ENCODE measurements at regions not wholly inside any gene's neighbourhood (a gene's known extent, or its start where the extent isn't known, plus 50 kb on each side); places are given as distances from the start of the nearest gene placed in this dataset.

DNA sequence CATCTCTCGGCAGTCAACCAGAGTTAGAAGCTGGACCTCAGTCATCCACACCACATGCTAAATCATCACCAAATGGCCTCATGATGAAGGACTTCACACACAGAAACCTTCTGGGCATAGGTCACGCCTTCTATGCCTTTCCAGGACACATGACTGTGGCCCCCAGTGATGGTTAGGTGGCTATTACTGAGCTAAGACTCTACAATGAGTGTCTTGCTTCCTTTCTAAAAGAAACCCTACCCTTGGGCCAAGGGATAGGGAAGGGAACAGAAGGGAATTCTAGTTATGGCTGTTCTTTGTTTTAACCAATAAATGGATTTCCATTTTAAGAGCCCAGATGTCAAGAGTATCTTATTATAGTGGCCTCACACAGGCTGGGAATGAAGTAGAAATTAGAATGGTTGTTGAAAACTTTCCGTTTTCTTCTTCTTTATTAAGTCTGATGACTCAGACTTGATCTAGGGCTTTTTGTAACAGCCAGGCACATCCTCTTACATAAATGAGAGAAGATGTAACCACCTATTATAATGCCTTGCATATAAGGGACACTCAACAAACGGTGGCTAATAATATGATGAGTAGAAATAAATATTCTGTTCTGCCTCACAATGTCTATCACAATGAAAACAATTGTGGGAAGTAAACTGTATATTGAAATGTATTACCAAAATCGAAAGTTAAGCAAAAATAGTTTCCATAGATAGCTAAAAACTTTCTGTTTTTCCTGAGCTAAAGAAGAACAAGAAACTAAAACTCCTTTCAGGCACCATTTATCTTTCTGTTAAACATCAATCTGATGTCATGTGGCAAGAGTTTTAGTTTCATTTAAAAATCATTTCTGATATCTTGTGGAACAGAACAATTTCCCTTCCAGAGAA, 62.5 kb upstream of the TOMM7 start:
- no peak for TF ChIP-seq EZH2phosphoT487 (IDR thresholded peaks at IDR 0.05; ENCODE audit: insufficient read depth, low read depth)
- TF ChIP-seq EZH2 (IDR thresholded peaks at IDR 0.05; ENCODE audit: insufficient read depth, poor library complexity, severe bottlenecking): no peak
- H3K9ac ChIP-seq: no peak overlapping the region
- no peaks in the 10 kb centered on the region for H3K9me3 ChIP-seq (ENCODE audit: low read depth)
- H3K79me2 ChIP-seq (ENCODE audit: insufficient read depth): no peaks in the 10 kb centered on the region
- H3K4me3 ChIP-seq: no peak overlapping the region
- peak; percentile 39 for DNase-seq
- peaks cover 13% of the 10 kb centered on the region for H3K4me1 ChIP-seq (ENCODE audit: insufficient read depth)
- in situ Hi-C loops (cut with MboI): no loop called here
- H3K36me3 ChIP-seq (ENCODE audit: low read depth): no peaks in the 10 kb centered on the region
- H3K27ac ChIP-seq: no peak overlapping the region
- H3F3A ChIP-seq (ENCODE audit: insufficient read depth): no peaks in the 10 kb centered on the region
- H3K27me3 ChIP-seq (replicated peaks; ENCODE audit: insufficient read depth): no peaks in the 10 kb centered on the region
- H4K20me1 ChIP-seq (ENCODE audit: insufficient read depth): no peaks in the 10 kb centered on the region
- H2AFZ ChIP-seq: no peak overlapping the region
- peaks cover 5% of the 10 kb centered on the region; the same call in 1 of the 2 replicates for H3K9me2 ChIP-seq (ENCODE audit: insufficient read depth)
- WGBS, 2 experiments (ENCODE audit: low coverage in 1 of 2, low lambda C conversion rate in 2 of 2, missing lambda C conversion rate in 2 of 2): 62 to 64% methylated on average over 5 of the region's 5 CpGs
- H3K4me2 ChIP-seq (ENCODE audit: unreplicated experiment): no peak overlapping the region

DNA sequence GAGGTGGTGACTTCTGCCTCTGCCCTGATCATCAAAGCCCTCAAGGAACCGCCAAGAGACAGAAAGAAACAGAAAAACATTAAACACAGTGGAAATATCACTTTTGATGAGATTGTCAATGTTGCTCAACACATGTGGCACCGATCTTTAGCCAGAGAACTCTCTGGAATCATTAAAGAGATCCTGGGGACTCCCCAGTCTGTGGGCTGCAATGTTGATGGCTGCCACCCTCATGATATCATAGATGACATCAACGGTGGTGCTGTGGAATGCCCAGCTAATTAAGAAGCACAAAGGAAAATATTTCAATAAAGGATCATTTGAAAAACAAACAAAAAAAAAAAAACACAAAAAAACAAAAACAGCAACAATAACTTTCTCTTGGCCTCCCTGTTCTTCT, 59.5 kb upstream of the TOMM7 start:
- WGBS, 2 experiments (ENCODE audit: low coverage in 1 of 2, low lambda C conversion rate in 2 of 2, missing lambda C conversion rate in 2 of 2): 28 to 30% methylated on average over 3 of the region's 3 CpGs

DNA sequence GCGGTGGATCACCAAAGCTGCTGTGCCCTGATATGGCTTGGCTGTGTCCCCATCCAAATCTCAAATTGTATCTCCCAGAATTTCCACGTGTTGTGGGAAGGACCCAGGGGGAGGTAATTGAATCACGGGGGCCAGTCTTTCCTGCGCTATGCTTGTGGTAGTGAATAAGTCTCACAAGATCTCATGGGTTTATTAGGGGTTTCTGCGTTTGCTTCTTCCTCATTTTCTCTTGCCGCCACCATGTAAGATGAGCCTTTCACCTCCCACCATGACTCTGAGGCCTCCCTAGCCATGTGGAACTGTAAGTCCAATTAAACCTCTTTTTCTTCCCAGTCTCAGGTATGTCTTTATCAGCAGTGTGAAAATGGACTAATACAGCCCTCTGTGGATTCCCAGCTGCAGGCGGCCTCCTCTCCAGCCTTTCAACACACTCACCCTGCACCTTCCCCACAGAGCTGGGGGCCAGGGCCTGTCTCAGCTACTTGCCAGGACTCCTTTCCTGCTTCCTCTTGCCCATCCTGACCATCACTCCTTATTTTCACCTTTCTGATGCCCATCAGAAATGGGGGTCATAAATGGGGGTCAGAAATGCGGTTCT, 57.2 kb upstream of the TOMM7 start:
- in situ Hi-C loops (cut with MboI): no loop called here

More for the DNA sequence above, 59.5 kb upstream of the TOMM7 start:
- no peak overlapping the region for H3K4me3 ChIP-seq
- no peaks in the 10 kb centered on the region for H3K79me2 ChIP-seq (ENCODE audit: insufficient read depth)
- in situ Hi-C loops (cut with MboI): no loop called here
- TF ChIP-seq EZH2phosphoT487 (IDR thresholded peaks at IDR 0.05; ENCODE audit: insufficient read depth, low read depth): no peak
- H3K4me1 ChIP-seq (ENCODE audit: insufficient read depth): peaks cover 13% of the 10 kb centered on the region
- H3K9me3 ChIP-seq (ENCODE audit: low read depth): no peaks in the 10 kb centered on the region
- no peak overlapping the region for H3K9ac ChIP-seq
- no peak overlapping the region for H2AFZ ChIP-seq
- no peak overlapping the region for H3K27ac ChIP-seq
- DNase-seq: no peak
- H3K27me3 ChIP-seq (replicated peaks; ENCODE audit: insufficient read depth): no peaks in the 10 kb centered on the region
- no peaks in the 10 kb centered on the region for H3K36me3 ChIP-seq (ENCODE audit: low read depth)
- H3K9me2 ChIP-seq (ENCODE audit: insufficient read depth): peaks cover 5% of the 10 kb centered on the region; the same call in 1 of the 2 replicates
- H4K20me1 ChIP-seq (ENCODE audit: insufficient read depth): no peaks in the 10 kb centered on the region
- no peaks in the 10 kb centered on the region for H3F3A ChIP-seq (ENCODE audit: insufficient read depth)
- H3K4me2 ChIP-seq (ENCODE audit: unreplicated experiment): no peak overlapping the region

DNA sequence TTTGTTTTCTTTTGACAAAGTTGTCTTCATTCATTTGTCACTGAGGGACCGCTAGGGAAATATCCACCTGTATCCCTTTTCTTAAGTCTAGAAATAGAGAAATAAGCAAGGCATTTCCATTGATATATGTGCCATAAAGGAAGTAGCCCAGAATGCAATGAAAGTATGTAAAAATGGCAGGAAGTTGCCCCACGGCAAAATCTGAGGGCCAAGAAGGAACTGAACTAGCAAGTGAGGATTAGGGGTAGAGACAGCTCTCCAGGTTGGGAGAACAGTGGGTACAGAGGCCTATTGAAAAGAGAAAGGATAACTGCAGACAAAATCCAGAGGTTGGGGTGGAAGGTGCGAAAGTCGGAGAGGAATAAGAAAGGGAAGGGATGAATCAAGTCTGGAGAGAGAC, 56.6 kb upstream of the TOMM7 start:
- Histone ChIP-seq H3K27ac (no peak overlapping the region), H3K36me3 (ENCODE audit: low read depth) (no peaks in the 10 kb centered on the region), H3K4me1 (ENCODE audit: insufficient read depth) (no peaks in the 10 kb centered on the region), H3K79me2 (ENCODE audit: insufficient read depth) (no peaks in the 10 kb centered on the region), H3K9me3 (ENCODE audit: low read depth) (no peaks in the 10 kb centered on the region), H3K9me2 (ENCODE audit: insufficient read depth) (no peaks in the 10 kb centered on the region), H3F3A (ENCODE audit: insufficient read depth) (no peaks in the 10 kb centered on the region), H2AFZ (no peak overlapping the region), H3K4me2 (ENCODE audit: unreplicated experiment) (no peak overlapping the region), H4K20me1 (ENCODE audit: insufficient read depth) (no peaks in the 10 kb centered on the region), H3K9ac (no peak overlapping the region), H3K27me3 (replicated peaks; ENCODE audit: insufficient read depth) (no peaks in the 10 kb centered on the region), H3K4me3 (no peak overlapping the region)
- TF ChIP-seq EZH2 (IDR thresholded peaks at IDR 0.05; ENCODE audit: insufficient read depth, poor library complexity, severe bottlenecking): no peak
- TF ChIP-seq EZH2phosphoT487 (IDR thresholded peaks at IDR 0.05; ENCODE audit: insufficient read depth, low read depth): no peak
- no peak for DNase-seq
- in situ Hi-C loops (cut with MboI): no loop called here
- WGBS, 2 experiments (ENCODE audit: low coverage in 1 of 2, low lambda C conversion rate in 2 of 2, missing lambda C conversion rate in 2 of 2): 96% methylated on average over 4 of the region's 4 CpGs

More for the DNA sequence above, 57.2 kb upstream of the TOMM7 start:
- TF ChIP-seq EZH2phosphoT487 (IDR thresholded peaks at IDR 0.05; ENCODE audit: insufficient read depth, low read depth) (no peak), EZH2 (IDR thresholded peaks at IDR 0.05; ENCODE audit: insufficient read depth, poor library complexity, severe bottlenecking) (no peak)
- H3K9me3 ChIP-seq (ENCODE audit: low read depth): no peaks in the 10 kb centered on the region
- 71% methylated on average over 8 of the region's 8 CpGs for WGBS, 2 experiments (ENCODE audit: low coverage in 1 of 2, low lambda C conversion rate in 2 of 2, missing lambda C conversion rate in 2 of 2)
- H3K79me2 ChIP-seq (ENCODE audit: insufficient read depth): no peaks in the 10 kb centered on the region
- DNase-seq: no peak
- no peaks in the 10 kb centered on the region for H3F3A ChIP-seq (ENCODE audit: insufficient read depth)
- H3K4me2 ChIP-seq (ENCODE audit: unreplicated experiment): no peak overlapping the region
- no peaks in the 10 kb centered on the region for H3K4me1 ChIP-seq (ENCODE audit: insufficient read depth)
- H3K27ac ChIP-seq: no peak overlapping the region
- no peaks in the 10 kb centered on the region for H3K36me3 ChIP-seq (ENCODE audit: low read depth)
- H3K27me3 ChIP-seq (replicated peaks; ENCODE audit: insufficient read depth): no peaks in the 10 kb centered on the region
- peaks cover 3% of the 10 kb centered on the region; the same call in 1 of the 2 replicates for H3K9me2 ChIP-seq (ENCODE audit: insufficient read depth)
- H2AFZ ChIP-seq: no peak overlapping the region
- H4K20me1 ChIP-seq (ENCODE audit: insufficient read depth): no peaks in the 10 kb centered on the region
- no peak overlapping the region for H3K9ac ChIP-seq
- no peak overlapping the region for H3K4me3 ChIP-seq
